ENCODE measurements at regions not wholly inside any gene's neighbourhood (a gene's known extent, or its start where the extent isn't known, plus 50 kb on each side); places are given as distances from the start of the nearest gene placed in this dataset.

- Histone ChIP-seq H3K9me3 (ENCODE audit: low read depth) (no peaks in the 10 kb centered on the region), H3K4me1 (ENCODE audit: low read depth) (no peaks in the 10 kb centered on the region), H3K27ac (no peak overlapping the region), H3K4me3 (no peak overlapping the region), H3K27me3 (no peaks in the 10 kb centered on the region), H3K36me3 (no peaks in the 10 kb centered on the region)
- DNase-seq (ENCODE audit: low read depth in 1 of 2, low spot score in 1 of 2): no peak
- no peak for TF ChIP-seq CTCF (IDR thresholded peaks at IDR 0.05; ENCODE audit: low read depth, low read length)
Observed at GRCh38 chr6:95204178-95204577, 373.2 kb upstream of the MANEA start.

DNA sequence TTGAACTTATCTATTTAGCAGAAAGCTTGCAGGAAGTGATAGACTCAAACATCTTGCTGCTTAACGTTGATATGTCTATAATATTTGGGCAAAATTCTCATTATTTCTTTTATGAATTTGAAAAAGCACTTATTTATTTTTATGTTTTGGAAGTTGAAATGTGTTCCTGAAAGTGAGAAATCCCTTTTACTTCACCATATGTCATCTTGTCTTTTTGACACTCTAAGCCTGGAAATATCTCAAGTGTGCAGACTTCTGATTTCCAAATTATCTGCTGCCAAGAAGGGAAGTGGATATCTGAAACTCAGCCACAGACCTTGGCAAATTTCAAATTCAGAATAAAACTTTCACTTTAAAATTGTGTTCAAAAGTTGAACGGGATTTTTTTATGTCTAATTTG, 368.7 kb upstream of the MANEA start:
- no peaks in the 10 kb centered on the region for H3K4me1 ChIP-seq (ENCODE audit: low read depth)
- H3K9me3 ChIP-seq (ENCODE audit: low read depth): no peaks in the 10 kb centered on the region
- no peak for DNase-seq (ENCODE audit: low read depth in 1 of 2, low spot score in 1 of 2)
- no peak overlapping the region for H3K27ac ChIP-seq
- no peak overlapping the region for H3K4me3 ChIP-seq
- no peaks in the 10 kb centered on the region for H3K27me3 ChIP-seq
- H3K36me3 ChIP-seq: no peaks in the 10 kb centered on the region
- TF ChIP-seq CTCF (IDR thresholded peaks at IDR 0.05; ENCODE audit: low read depth, low read length): no peak

DNA sequence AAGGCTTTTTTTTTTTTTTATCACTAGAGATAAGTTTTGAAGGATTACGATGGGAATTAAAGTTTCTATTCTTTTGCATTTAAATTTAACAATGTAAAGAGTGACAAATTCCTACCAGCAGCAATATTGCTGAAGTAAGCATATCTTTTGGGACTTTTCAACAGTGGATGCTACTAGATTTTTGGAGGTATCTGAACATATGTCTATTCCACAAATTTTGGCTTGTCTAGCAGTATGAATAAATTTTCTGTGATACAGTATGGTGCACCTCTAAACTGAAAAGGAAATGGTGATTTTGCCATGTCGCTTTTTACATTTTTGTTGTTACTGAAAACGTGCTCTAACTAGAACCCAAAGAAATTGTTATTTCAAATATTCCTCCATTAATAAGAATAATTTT, 368.3 kb upstream of the MANEA start:
- no peak for TF ChIP-seq CTCF (IDR thresholded peaks at IDR 0.05; ENCODE audit: low read depth, low read length)

DNA sequence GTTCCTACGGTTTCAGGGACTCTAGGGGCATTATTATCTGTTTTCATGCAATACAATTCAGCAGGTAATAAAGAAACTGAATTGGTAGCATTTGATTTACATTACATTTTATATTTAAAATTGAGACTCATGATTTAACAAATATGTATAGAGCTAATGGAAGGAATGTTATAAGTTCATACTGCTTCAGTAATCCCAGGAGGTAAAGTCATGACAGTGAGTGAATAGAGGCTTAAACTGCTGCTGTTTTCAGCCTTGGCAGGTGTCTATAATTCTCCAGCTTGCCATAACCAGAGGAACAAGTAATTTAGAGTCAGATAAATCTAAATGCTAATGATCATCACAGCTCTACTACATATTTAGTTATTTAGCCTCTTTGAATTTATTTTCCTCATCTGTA, 360.8 kb upstream of the MANEA start:
- Histone ChIP-seq H3K4me3 (no peak overlapping the region), H3K36me3 (no peaks in the 10 kb centered on the region), H3K27me3 (no peaks in the 10 kb centered on the region), H3K27ac (no peak overlapping the region), H3K4me1 (ENCODE audit: low read depth) (no peaks in the 10 kb centered on the region), H3K9me3 (ENCODE audit: low read depth) (no peaks in the 10 kb centered on the region)
- TF ChIP-seq CTCF (IDR thresholded peaks at IDR 0.05; ENCODE audit: low read depth, low read length): no peak
- DNase-seq (ENCODE audit: low read depth in 1 of 2, low spot score in 1 of 2): no peak

More for the DNA sequence above, 368.3 kb upstream of the MANEA start:
- no peak for DNase-seq (ENCODE audit: low read depth in 1 of 2, low spot score in 1 of 2)
- no peak overlapping the region for H3K4me3 ChIP-seq
- no peaks in the 10 kb centered on the region for H3K27me3 ChIP-seq
- H3K9me3 ChIP-seq (ENCODE audit: low read depth): no peaks in the 10 kb centered on the region
- H3K36me3 ChIP-seq: no peaks in the 10 kb centered on the region
- H3K4me1 ChIP-seq (ENCODE audit: low read depth): no peaks in the 10 kb centered on the region
- H3K27ac ChIP-seq: no peak overlapping the region

- H3K4me3 ChIP-seq: no peak overlapping the region
- H3K4me1 ChIP-seq (ENCODE audit: low read depth): no peaks in the 10 kb centered on the region
- H3K27me3 ChIP-seq: peaks cover 3% of the 10 kb centered on the region
- DNase-seq (ENCODE audit: low read depth in 1 of 2, low spot score in 1 of 2): no peak
- no peaks in the 10 kb centered on the region for H3K9me3 ChIP-seq (ENCODE audit: low read depth)
- H3K36me3 ChIP-seq: no peaks in the 10 kb centered on the region
- no peak for TF ChIP-seq CTCF (IDR thresholded peaks at IDR 0.05; ENCODE audit: low read depth, low read length)
- H3K27ac ChIP-seq: no peak overlapping the region
Observed at GRCh38 chr6:95227351-95227750, 350.0 kb upstream of the MANEA start.

GRCh38 chr6:95228636-95229035, 348.7 kb upstream of the MANEA start:
- H3K4me1 ChIP-seq (ENCODE audit: low read depth): no peaks in the 10 kb centered on the region
- DNase-seq (ENCODE audit: low read depth in 1 of 2, low spot score in 1 of 2): no peak
- no peak for TF ChIP-seq CTCF (IDR thresholded peaks at IDR 0.05; ENCODE audit: low read depth, low read length)
- H3K9me3 ChIP-seq (ENCODE audit: low read depth): no peaks in the 10 kb centered on the region
- H3K4me3 ChIP-seq: no peak overlapping the region
- peaks cover 3% of the 10 kb centered on the region for H3K27me3 ChIP-seq
- no peak overlapping the region for H3K27ac ChIP-seq
- no peaks in the 10 kb centered on the region for H3K36me3 ChIP-seq

Measured in cardiac muscle cell (in vitro differentiated cells and primary cell).